ENCODE measurements at regions not wholly inside any gene's neighbourhood (a gene's known extent, or its start where the extent isn't known, plus 50 kb on each side); places are given as distances from the start of the nearest gene placed in this dataset.

DNA sequence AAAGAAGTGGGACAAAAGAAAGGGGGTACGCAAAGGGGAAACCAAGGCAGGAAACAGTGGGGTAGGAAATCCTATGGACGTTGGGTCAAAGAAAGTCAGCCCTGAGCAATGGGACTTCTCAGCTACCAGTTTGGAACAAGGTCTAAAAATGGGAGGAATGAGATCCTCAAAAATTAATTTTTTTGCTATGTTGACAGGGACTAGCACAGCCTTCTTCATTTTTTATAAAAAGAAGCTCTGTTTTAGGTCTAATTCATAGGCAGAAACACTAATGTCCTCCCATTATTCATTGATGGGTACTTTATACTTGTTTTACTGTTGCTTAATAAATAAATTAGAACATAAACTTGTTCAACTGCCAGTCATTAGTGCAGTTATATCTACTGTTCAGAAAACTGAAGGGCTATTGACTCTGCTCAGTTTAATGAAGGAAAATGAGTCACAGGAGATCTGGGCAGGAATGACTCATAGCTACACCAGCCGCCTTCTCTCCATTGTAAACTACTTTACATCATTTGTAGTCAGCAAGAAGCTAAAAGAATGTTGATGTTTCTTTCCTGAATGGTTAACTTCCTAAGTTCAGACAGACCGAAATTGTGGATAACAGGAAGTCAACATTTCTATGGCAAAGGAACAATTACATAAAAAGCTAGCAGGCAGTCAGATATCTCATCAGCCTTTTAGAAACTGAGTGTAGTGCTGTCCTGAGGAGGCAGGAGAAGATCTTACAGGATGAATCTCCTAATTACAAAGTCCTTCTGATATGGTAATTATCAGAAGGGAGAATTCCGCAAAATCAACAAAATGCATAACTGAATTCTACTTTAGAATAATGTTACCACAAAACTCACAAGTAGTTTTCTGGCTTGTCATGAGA lies 356.4 kb upstream of the PKN2 start:
- TF ChIP-seq CTCF (IDR thresholded peaks at IDR 0.05; ENCODE audit: insufficient read depth, low read depth, low read length) = no peak
- no peak for TF ChIP-seq EZH2 (IDR thresholded peaks at IDR 0.05; ENCODE audit: insufficient read depth, low read length)
